Heart left ventricle (tissue), 16 donors: ENCODE measurements at regions not wholly inside any gene's neighbourhood (a gene's known extent, or its start where the extent isn't known, plus 50 kb on each side); places are given as distances from the start of the nearest gene placed in this dataset.
A peak's percentile ranks its signal among the peaks of the same experiment; 100 is the strongest.
"Not testable (repeated sequence)": the region's sequence is repeated elsewhere in the genome, so short reads cannot be mapped to it uniquely, and the experiment has no call there.

Source experiments
- ATAC-seq, 4 donors: fragments of 200-7000 bp; cut with Tn5 transposase; one replicate each; pipeline ENCODE4 v1.9.1; 2020 to 2022; ENCODE audit warnings: moderate library complexity in 4 of 4, mild to moderate bottlenecking in 3 of 4, moderate number of reproducible peaks in 1 of 4
- DNase-seq, 5 donors: peaks; one replicate each; pipeline ENCODE4 v3.0.0-alpha.2; 2020
- H3K27ac ChIP-seq, 12 donors: fragments of 200-600 bp; sonication (generic) in 4 of 12; one replicate each; pipeline versions ENCODE4 v1.5.0 to v1.8.0; 2016 to 2022; ENCODE audit warnings: mild to moderate bottlenecking in 2 of 12
- H3K27me3 ChIP-seq, 9 donors: fragments of 200-600 bp; sonication (generic) in 2 of 9; one replicate each; pipeline versions ENCODE4 v1.5.1 to v1.8.0; 2016 to 2022; ENCODE audit warnings: mild to moderate bottlenecking in 3 of 9
- H3K36me3 ChIP-seq, 9 donors: fragments of 200-600 bp; sonication (generic) in 2 of 9; one replicate each; pipeline versions ENCODE4 v1.5.0 to v1.8.0; 2018 to 2022; ENCODE audit warnings: mild to moderate bottlenecking in 2 of 9
- H3K4me1 ChIP-seq, 12 donors: fragments of 200-600 bp; sonication (generic) in 4 of 12; one replicate each; pipeline versions ENCODE4 v1.5.0 to v1.8.0; 2016 to 2022; ENCODE audit warnings: mild to moderate bottlenecking in 3 of 12
- H3K4me3 ChIP-seq, 12 donors: fragments of 200-600 bp; sonication (generic) in 4 of 12; one replicate each; pipeline versions ENCODE4 v1.5.0 to v1.8.0; 2017 to 2022; ENCODE audit warnings: mild to moderate bottlenecking in 9 of 12, moderate library complexity in 4 of 12
- H3K9me3 ChIP-seq, 12 donors: fragments of 200-600 bp; sonication (generic) in 4 of 12; one replicate each; pipeline versions ENCODE4 v1.5.0 to v1.8.0; 2016 to 2022; ENCODE audit warnings: mild to moderate bottlenecking in 1 of 12
- POLR2A ChIP-seq, 2 donors: fragments of 450-650 bp; IDR thresholded peaks; one replicate each; pipeline ENCODE4 v1.6.1; 2017; ENCODE audit warnings: antibody characterized with exemption in 2 of 2, mild to moderate bottlenecking in 2 of 2, moderate library complexity in 2 of 2
- WGBS, 4 donors: extraction: QIAGEN DNeasy Blood & Tissue Kit in 2 of 4; methylation state at CpG; one replicate each; pipeline versions ENCODE4 v1.1.5 to v1.1.7; 2013 to 2018; 5-methylcytosine and 5-hydroxymethylcytosine counted together
- intact Hi-C, 10 donors: fragments of 100-400 bp; cut with DNase I; formaldehyde crosslinking; loops; one replicate each; pipeline versions ENCODE4 v1.11.1 to v1.14.2; 2022
- TF ChIP-seq, protein P1 (sequence below), 12 donors: fragments of 200-600 bp; sonication (generic) in 4 of 12; IDR thresholded peaks; one replicate each; pipeline versions ENCODE4 v1.5.0 to v1.8.0; 2018 to 2022; ENCODE audit warnings: antibody characterized with exemption in 12 of 12, mild to moderate bottlenecking in 5 of 12
- donor health status: ischemic (EF 13 %, LVEDD 7.1; RV severe dilation, severe dysfunction).
- donor health status: healthy with polysubstance abuse.
- donor health status: DM: no; HTN: yes; CAD: no.
- donor health status: DM: no; HTN: no; CAD: no.
- donor health status: ischemic (EF 25% LVEDD 6.9; RV normal size, moderate dysfunction).
- donor health status: ischemic (EF 25% LVEDD 5.7; RV mildly dilated, moderate dysfunction).
- donor health status: healthy.
- donor health status: DM: yes; HTN: yes; CAD: no.
- donor health status: ischemic (EF 35%, LVEDD 5.7; RV mildly dilated, moderate dysfunction).
- donor health status: nonischemic (EF 11% LVEDD 7.7; RV severe dilation, severe dysfunction).
- donor health status: DM: yes; HTN: yes; CAD: no.
- donor health status: PGD.
- donor health status: ischemic (EF 29% LVEDD 5.4; RV normal size, mild dysfunction).
- donor health status: nonischemic (EF 23%, LVEDD 6.1; RV moderate dilation, normal function).

DNA sequence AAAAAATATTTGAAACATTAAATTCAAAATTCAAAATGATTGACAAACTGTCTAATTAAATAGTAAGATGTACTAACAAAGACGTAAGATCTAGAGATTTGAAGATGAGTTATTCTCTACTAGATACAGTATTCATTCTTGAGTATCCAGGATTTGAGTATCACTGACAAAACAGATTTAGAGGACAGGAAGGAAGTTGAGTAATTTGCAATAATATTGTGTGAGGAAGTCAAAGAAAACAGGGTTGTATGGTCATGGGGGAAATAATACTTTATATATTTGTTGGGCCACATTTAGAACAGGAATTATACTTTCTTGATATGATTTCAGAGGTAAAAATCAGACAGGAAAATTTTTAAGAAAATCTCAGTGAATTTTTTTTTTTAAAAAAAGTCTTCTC, 393.1 kb upstream of the CDIN1 start:
- intact Hi-C loops: no loop called here
- Histone ChIP-seq H3K36me3 (no peaks in the 10 kb centered on the region), H3K27me3 (no peaks in the 10 kb centered on the region), H3K4me1 (no peaks in the 10 kb centered on the region), H3K9me3 (peaks cover 0 to 9% (median 0%) of the 10 kb centered on the region in 12 donors), H3K27ac (no peak overlapping the region), H3K4me3 (no peak overlapping the region)
- TF ChIP-seq, protein P1, sequence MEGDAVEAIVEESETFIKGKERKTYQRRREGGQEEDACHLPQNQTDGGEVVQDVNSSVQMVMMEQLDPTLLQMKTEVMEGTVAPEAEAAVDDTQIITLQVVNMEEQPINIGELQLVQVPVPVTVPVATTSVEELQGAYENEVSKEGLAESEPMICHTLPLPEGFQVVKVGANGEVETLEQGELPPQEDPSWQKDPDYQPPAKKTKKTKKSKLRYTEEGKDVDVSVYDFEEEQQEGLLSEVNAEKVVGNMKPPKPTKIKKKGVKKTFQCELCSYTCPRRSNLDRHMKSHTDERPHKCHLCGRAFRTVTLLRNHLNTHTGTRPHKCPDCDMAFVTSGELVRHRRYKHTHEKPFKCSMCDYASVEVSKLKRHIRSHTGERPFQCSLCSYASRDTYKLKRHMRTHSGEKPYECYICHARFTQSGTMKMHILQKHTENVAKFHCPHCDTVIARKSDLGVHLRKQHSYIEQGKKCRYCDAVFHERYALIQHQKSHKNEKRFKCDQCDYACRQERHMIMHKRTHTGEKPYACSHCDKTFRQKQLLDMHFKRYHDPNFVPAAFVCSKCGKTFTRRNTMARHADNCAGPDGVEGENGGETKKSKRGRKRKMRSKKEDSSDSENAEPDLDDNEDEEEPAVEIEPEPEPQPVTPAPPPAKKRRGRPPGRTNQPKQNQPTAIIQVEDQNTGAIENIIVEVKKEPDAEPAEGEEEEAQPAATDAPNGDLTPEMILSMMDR (IDR thresholded peaks at IDR 0.05): no peak
- no peak for TF ChIP-seq POLR2A (IDR thresholded peaks at IDR 0.05)
- 55 to 66% (median 63%) methylated on average over 1 of the region's 1 CpG for WGBS, 4 donors
- ATAC-seq: no peak
- no peak for DNase-seq

DNA sequence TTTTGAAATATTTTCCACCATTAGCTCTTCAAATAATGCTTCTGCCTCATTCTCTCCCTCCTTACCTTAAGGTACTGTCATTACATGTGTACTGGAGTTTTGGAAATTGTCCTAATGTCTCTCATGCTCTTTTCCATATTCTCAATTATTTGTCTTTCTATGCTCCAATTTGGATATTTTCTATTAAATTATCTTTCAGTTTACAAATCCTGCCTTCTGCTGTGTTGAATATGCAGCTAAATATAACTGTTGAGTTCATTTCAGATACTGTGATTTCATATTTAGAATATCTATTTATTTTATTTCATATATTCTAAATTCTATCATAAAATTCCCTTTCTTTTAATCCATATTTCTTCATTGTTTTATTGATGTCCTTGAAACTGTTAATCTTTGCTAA, 388.0 kb upstream of the CDIN1 start:
- Histone ChIP-seq H3K27ac (no peak overlapping the region), H3K36me3 (no peaks in the 10 kb centered on the region), H3K4me3 (no peak overlapping the region), H3K9me3 (peaks cover 0 to 10% (median 0%) of the 10 kb centered on the region in 12 donors), H3K4me1 (no peaks in the 10 kb centered on the region), H3K27me3 (no peaks in the 10 kb centered on the region)
- intact Hi-C loops: no loop called here
- TF ChIP-seq, protein P1 (IDR thresholded peaks at IDR 0.05): no peak
- no peak for TF ChIP-seq POLR2A (IDR thresholded peaks at IDR 0.05)
- DNase-seq (no peak), ATAC-seq (no peak)

DNA sequence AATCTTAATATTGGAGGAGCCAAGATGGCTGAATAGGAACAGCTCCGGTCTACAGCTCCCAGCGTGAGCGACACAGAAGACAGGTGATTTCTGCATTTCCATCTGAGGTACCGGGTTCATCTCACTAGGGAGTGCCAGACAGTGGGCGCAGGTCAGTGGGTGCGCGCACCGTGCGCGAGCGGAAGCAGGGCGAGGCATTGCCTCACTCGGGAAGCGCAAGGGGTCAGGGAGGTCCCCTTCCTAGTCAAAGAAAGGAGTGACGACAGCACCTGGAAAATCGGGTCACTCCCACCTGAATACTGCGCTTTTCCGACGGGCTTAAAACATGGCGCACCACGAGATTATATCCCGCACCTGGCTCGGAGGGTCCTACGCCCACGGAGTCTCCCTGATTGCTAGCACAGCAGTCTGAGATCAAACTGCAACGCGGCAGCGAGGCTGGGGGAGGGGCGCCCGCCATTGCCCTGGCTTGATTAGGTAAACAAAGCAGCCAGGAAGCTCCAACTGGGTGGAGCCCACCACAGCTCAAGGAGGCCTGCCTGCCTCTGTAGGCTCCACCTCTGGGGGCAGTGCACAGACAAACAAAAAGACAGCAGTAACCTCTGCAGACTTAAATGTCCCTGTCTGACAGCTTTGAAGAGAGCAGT, 383.9 kb upstream of the CDIN1 start:
- H3K27ac ChIP-seq, H3K27me3 ChIP-seq, ATAC-seq, intact Hi-C loops, DNase-seq, H3K4me3 ChIP-seq, H3K36me3 ChIP-seq, H3K9me3 ChIP-seq, H3K4me1 ChIP-seq: not testable (repeated sequence)
- 94 to 97% (median 96%) methylated on average over 28 to 30 of the region's 30 CpGs for WGBS, 4 donors

DNA sequence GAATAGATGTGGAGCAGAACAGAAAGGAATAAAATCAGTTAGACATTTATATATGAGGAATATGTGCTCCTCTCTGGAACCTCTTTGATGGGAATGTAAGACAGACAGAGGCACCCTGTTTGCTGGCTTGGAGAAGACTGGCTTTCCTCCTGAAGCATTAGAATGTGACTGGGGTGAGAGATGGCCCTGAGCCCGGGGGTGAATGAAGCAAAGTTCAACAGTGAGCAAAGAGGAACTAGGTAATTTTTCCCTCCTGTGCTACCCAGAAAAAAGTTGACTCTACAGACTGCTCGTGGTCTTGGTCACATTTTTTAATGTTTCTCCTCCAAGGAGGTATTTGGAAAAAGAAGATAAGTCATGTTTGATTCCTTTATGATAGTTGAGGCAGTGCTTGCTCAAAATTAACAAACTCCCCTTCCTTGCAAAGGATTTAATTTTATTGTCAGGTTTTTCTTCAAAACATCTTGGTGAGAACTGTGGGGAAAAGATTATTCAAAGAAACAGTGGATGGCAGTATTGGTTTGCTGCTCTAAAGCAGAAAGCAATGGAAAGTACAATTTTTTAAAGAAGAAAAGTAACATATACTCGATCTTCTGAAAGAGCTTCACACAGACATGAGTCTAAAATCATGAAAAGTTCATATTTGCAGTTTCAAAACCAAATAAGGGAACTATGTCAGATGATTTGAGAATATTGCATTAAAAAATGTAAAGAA, 370.4 kb upstream of the CDIN1 start:
- WGBS, 4 donors: 71 to 79% (median 73%) methylated on average over 3 of the region's 3 CpGs
- intact Hi-C loops: no loop called here

More for the DNA sequence above, 370.4 kb upstream of the CDIN1 start:
- Histone ChIP-seq H3K36me3 (no peaks in the 10 kb centered on the region), H3K4me1 (no peaks in the 10 kb centered on the region), H3K27me3 (no peaks in the 10 kb centered on the region), H3K4me3 (no peak overlapping the region), H3K9me3 (no peaks in the 10 kb centered on the region), H3K27ac (no peak overlapping the region)
- ATAC-seq (no peak), DNase-seq (no peak)
- TF ChIP-seq, protein P1 (IDR thresholded peaks at IDR 0.05): peak in 3 of 12 donors; percentile 13 to 29 (median 20)
- TF ChIP-seq POLR2A (IDR thresholded peaks at IDR 0.05): no peak
